ENCODE measurements at regions not wholly inside any gene's neighbourhood (a gene's known extent, or its start where the extent isn't known, plus 50 kb on each side); places are given as distances from the start of the nearest gene placed in this dataset.

DNA sequence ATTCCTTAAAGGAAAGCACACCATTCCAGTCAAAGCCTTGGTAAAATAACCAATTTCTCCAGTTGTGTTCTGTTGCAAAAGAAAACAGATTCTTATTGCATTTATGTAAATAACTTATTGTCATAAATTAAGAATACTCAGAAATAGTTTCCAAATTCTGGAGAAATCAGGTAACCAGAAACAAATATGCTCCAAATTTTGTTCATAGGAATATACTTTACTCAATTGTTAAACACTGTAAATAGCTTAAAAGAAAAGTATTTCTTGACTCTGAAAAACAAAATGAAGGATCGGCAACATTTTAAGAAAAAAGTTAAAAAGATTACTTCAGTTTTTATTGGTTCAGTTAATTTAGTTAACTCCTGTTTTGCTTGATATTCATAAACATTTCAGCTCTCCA, 67.1 kb upstream of the PIK3CG start:
- no peaks in the 10 kb centered on the region for H3K36me3 ChIP-seq (replicated peaks in 1 of 2; ENCODE audit: control insufficient read depth in 1 of 2, insufficient read depth in 2 of 2, low read length in 2 of 2)
- no peaks in the 10 kb centered on the region for H3K4me1 ChIP-seq (ENCODE audit: control insufficient read depth in 1 of 2, insufficient read depth in 2 of 2, low read length in 2 of 2)
- H4K20me1 ChIP-seq (ENCODE audit: insufficient read depth, low read length), result no peaks in the 10 kb centered on the region
- WGBS (ENCODE audit: insufficient coverage), result no CpG with 5 or more reads among the region's 1 CpG
- peaks cover 0 to 2% of the 10 kb centered on the region in 2 donors for H3K36me3 Mint-ChIP-seq
- H3K4me1 Mint-ChIP-seq, result no peaks in the 10 kb centered on the region
- no peak overlapping the region for H3K27ac ChIP-seq (ENCODE audit: low read depth in 1 of 2, low read length in 2 of 2)
- no peak overlapping the region for H3K4me3 ChIP-seq (replicated peaks in 1 of 3; ENCODE audit: low read depth in 2 of 3, low read length in 3 of 3)
- H3K27me3 ChIP-seq (ENCODE audit: control insufficient read depth in 2 of 2, insufficient read depth in 2 of 2, low read length in 2 of 2), result no peaks in the 10 kb centered on the region
- no peaks in the 10 kb centered on the region for H3K9me3 ChIP-seq (replicated peaks in 1 of 2; ENCODE audit: control insufficient read depth in 1 of 2, insufficient read depth in 1 of 2, low read length in 2 of 2)
- H3K9me3 Mint-ChIP-seq, result peaks cover 3 to 10% (median 5%) of the 10 kb centered on the region in 7 donors
- no peak for DNase-seq
- no peak overlapping the region for H3K27ac Mint-ChIP-seq
- H3K4me2 ChIP-seq (replicated peaks; ENCODE audit: extremely low read depth, low read length, poor library complexity, severe bottlenecking), result no peak overlapping the region
- no peaks in the 10 kb centered on the region for H3K79me2 ChIP-seq (ENCODE audit: insufficient read depth, low read length)
- H2AFZ ChIP-seq (ENCODE audit: insufficient read depth, low read depth, low read length, poor library complexity, severe bottlenecking), result no peak overlapping the region
- no peak for TF ChIP-seq CTCF (IDR thresholded peaks at IDR 0.05)
- intact Hi-C loops (cut with micrococcal nuclease), result loop anchor here in 1 of 2 donors (10.0 kb wide), 1 partner anchor 87 kb away; no protein-coding TSS in a partner anchor
- H3K4me3 Mint-ChIP-seq, result no peak overlapping the region
- peaks cover 0 to 4% (median 0%) of the 10 kb centered on the region in 3 donors for H3K27me3 Mint-ChIP-seq (ENCODE audit: low read depth in 3 of 3)
- H3K9ac ChIP-seq (ENCODE audit: insufficient read depth, low read length, poor library complexity, severe bottlenecking), result no peak overlapping the region

GRCh38 chr7:106802589-106802988, 62.5 kb upstream of the PIK3CG start:
- Histone ChIP-seq H3K9ac (ENCODE audit: insufficient read depth, low read length, poor library complexity, severe bottlenecking) (no peak overlapping the region), H3K4me3 (replicated peaks in 1 of 3; ENCODE audit: low read depth in 2 of 3, low read length in 3 of 3) (no peak overlapping the region), H2AFZ (ENCODE audit: insufficient read depth, low read depth, low read length, poor library complexity, severe bottlenecking) (no peak overlapping the region), H3K27ac (ENCODE audit: low read depth in 1 of 2, low read length in 2 of 2) (no peak overlapping the region), H3K4me2 (replicated peaks; ENCODE audit: extremely low read depth, low read length, poor library complexity, severe bottlenecking) (no peak overlapping the region), H4K20me1 (ENCODE audit: insufficient read depth, low read length) (no peaks in the 10 kb centered on the region), H3K36me3 (replicated peaks in 1 of 2; ENCODE audit: control insufficient read depth in 1 of 2, insufficient read depth in 2 of 2, low read length in 2 of 2) (no peaks in the 10 kb centered on the region), H3K79me2 (ENCODE audit: insufficient read depth, low read length) (no peaks in the 10 kb centered on the region), H3K4me1 (ENCODE audit: control insufficient read depth in 1 of 2, insufficient read depth in 2 of 2, low read length in 2 of 2) (no peaks in the 10 kb centered on the region), H3K27me3 (ENCODE audit: control insufficient read depth in 2 of 2, insufficient read depth in 2 of 2, low read length in 2 of 2) (no peaks in the 10 kb centered on the region), H3K9me3 (replicated peaks in 1 of 2; ENCODE audit: control insufficient read depth in 1 of 2, insufficient read depth in 1 of 2, low read length in 2 of 2) (no peaks in the 10 kb centered on the region)
- no peaks in the 10 kb centered on the region for H3K4me1 Mint-ChIP-seq
- no peak overlapping the region for H3K27ac Mint-ChIP-seq
- peaks cover 0 to 2% of the 10 kb centered on the region in 2 donors for H3K36me3 Mint-ChIP-seq
- no peak for DNase-seq
- WGBS (ENCODE audit: insufficient coverage), result no CpG with 5 or more reads among the region's 2 CpGs
- TF ChIP-seq CTCF (IDR thresholded peaks at IDR 0.05), result no peak
- H3K4me3 Mint-ChIP-seq, result no peak overlapping the region
- peaks cover 3 to 10% (median 5%) of the 10 kb centered on the region in 7 donors for H3K9me3 Mint-ChIP-seq
- intact Hi-C loops (cut with micrococcal nuclease), result no loop called here
- peaks cover 0 to 4% (median 0%) of the 10 kb centered on the region in 3 donors for H3K27me3 Mint-ChIP-seq (ENCODE audit: low read depth in 3 of 3)
